NOMO-1 (cell line): ENCODE measurements at regions not wholly inside any gene's neighbourhood (a gene's known extent, or its start where the extent isn't known, plus 50 kb on each side); places are given as distances from the start of the nearest gene placed in this dataset.

Source experiments
- DNase-seq, 2 experiments: peaks; one replicate each; lab custom pipeline; 2025; ENCODE audit not compliant: unreplicated experiment in 2 of 2; lab: John Stamatoyannopoulos, UW

DNA sequence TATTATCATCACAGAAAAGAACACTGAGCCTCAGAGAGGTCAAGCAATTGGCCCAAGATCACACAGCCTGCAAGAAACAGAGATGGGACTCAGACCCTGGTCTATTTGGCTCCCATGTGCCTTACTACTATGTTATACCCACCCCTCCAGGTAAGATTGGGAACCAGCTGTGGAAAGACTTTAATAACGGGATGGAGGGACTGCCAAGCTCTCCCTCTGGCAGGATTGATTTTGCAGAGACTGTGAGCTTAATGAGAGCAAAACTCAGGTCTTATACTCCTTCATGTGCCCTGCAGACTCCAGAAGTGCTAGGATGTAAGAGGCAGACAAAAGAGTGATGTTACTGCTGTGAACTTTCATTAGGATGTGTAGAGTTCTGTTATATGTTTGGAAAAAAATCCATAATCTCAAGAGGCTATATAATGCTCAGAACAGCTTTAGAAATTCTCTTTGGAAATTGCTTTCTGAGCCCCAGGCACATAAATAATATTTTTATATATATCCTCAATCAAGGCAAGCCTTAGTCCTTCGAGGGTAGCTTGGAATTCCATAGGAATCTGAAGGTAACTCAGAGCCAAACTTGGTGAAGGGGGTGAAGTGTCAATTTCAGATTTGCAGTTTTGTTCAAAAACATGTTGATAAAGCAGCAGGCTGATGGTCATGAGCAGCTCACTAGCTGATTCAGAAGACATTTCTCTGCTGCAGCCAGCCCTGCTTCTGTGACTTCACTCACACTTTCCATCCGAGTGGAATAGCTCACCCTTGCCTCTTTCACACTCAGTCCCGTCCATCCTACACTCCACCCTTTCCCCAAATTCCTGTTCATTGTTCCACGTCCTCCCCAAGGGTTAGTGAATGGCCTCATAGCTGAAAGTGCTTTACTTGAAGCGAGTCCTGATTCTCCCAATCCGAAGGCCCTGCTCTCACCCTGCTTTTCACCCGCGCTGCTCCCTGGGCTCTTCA lies 188.8 kb downstream of the SNX19 start:
- DNase-seq = no peak

DNA sequence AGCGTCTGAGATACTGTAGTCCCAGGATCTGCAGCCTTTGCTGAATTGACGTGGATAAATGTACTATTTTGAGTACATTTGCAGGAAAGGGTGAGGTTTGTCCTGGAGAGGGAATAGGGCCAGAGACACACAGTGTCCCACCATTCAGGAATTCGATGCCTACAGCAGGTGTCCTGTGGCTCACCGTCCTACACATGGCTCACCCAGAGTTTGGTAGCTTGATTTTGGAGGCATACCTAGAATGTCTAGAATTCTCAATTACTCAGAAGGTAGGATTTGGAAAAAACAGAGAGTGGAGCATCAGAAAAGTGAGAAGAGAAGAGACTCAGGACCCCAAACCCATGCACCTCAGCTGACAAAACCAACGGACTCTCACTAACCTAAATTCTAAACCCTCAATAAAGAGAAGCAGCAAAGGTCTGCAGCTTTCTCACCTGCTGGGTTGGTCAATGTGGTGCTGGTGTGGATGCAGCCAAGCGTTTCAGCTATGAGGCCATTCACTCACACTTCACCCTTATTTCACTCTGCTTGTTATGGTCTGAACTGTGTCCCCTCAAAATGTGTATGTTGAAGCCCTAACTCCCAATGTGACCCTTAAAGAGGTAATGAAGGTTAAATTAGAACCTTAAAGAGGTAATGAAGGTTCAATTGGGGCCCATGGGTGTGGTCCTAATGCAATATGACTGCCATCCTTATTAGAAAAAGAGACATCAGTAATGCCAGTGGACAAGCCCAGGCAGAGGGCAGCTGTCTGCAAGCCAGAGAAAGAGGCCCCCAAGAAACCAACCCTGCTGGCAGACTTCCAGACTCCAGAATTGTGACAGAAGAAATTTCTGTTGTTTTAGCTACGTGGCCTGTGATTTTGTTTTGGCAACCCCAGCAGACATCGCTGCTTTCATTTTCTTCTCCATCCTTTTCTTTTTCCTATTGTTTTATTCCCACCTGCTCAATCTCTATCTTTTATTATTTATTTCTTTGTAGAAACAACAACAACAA lies 187.8 kb downstream of the SNX19 start:
- DNase-seq = no peak

DNA sequence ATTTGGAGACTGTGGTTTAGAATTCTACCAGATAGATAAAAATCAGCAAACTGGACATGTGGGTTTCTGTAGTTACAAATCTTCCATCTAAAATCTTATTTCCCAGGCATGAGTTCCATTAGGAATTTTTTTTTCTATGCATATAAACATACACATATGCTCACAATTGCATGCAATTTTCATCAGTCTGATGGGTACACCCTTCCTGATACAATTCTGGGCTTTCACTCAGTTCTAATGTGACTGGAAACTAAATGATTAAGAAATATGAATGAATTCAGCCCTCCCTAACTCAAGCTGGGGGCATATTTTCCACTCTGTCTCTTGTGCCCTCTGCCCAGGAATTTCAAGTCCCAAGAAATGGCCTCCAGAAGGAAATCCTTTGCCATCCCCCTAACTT lies 187.1 kb downstream of the SNX19 start:
- DNase-seq = no peak

DNA sequence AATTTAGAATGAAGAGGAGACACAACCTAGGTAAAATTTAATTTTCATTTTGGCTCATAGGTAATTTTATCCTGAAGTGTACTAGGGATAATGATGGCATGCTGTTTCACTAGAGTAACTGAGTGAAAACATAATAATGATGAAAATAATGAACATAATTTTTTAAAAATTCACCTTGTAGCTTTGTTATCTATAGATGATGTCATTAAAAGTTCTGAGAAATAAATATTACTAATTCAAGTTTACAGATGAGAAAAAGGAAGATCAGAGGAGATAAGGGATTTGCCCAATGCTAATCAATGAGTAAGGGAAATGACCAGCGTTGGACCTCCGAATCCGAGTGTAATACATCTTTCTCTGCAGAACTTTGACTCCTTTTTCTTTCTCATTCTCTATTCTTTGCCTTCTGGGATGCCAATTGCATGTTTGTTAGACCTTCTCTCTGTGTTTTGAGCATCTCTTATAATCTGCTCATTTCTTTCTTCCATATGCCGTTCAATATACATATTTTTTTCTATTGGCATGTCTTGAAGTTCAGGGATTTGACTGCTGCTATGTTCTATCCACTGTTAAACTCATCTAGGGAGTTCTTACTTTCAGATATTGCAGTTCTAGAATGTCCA lies 186.5 kb downstream of the SNX19 start:
- DNase-seq = no peak

DNA sequence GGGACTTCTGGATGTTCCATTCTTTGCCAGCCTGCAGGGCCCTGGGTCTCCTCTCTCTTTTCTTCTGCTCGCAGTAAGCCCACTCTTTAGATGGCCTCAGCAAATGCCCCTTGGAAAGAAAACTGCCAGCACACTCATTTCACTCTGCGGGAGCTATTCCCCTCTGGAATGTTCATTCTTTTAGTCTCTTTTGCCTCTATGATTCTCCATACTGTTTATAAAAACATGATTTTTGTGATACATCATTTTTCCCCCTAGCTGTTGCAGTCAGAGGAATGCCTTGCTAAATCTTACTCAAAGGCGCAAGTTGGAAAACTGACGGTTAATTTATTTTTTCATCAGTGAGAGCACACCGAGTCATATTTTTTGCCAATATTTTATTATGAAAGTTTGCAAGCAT lies 184.9 kb downstream of the SNX19 start:
- DNase-seq = no peak

DNA sequence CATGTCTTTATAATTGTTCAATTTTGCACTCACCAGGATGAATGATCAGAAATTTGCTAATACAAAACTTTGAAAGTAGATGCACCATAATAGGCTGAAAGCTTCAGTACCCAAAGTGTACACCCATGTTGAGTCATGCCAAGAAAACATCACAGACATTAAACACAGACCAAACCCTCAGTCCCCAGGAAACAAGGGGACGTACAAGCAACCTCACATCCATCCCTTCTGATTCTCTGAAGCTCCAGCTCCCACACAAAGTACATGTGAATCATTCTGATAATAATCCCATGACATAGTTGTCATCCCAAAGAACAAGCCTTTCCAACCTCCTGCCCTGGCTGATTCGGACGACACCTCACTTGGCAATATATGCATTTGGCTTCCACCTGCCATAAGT lies 183.8 kb downstream of the SNX19 start:
- DNase-seq = no peak

DNA sequence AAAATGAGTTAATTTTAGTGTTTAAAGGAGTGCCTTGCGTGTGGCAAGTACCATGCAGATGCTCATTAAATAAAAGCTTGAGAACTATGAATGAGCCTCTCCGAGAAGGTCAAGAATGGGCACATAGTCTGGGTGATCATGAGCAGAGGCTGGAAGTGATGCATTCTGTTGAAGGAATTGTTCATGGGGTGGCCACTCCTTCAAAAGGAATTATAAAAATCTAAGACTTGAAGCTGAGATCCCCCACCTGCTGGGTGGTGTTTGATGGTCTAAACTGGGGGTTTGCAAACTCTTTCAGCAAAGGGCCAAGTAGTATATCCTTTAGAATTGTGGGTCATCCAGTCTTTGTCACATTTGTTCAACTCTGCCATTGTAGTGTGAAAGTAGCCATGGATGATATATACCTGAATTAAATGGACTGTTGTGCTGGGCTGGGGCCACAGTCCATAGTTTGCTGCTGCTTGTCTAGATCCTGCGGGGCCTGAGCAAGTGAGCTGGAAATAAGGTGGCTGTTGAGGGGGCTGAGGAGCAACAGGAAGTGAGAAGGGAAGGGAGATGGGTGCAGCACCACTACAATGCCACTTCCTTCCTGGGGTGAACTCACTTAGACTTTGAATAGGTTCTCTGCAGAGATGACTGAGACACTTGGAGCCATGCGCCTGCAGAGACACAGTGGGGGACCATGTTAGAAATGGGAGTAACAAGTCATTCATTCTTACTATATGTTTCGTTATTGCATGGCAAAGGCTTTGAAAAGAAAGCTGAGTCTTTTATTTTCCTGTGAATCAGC lies 179.0 kb downstream of the SNX19 start:
- no peak for DNase-seq

DNA sequence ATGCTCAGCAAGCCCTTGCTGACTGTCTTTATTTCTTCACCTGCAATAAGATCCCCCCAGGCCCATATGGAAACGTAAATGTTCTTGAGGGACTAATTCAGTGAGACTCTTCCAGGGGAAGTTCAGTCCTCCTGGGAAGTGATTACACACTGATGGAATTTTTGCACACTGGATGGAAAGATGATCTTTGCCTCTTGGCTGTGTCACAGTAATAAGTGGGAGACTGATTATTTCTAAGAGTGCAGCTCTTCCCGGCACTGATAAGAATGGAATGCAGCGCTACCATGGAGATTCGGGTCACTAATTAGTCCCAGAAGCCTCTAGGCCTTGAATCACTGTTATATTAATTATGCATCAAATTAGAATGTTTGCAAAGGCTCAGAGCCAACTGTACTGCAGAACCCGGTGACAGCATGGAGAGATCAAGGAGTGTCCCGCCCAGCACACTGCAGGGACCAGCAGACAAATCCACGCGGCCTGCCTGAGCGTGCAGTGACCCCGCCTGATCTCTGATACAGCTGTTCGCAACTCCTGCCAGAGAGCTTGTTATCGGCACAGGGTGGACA lies 178.3 kb downstream of the SNX19 start:
- DNase-seq = no peak

DNA sequence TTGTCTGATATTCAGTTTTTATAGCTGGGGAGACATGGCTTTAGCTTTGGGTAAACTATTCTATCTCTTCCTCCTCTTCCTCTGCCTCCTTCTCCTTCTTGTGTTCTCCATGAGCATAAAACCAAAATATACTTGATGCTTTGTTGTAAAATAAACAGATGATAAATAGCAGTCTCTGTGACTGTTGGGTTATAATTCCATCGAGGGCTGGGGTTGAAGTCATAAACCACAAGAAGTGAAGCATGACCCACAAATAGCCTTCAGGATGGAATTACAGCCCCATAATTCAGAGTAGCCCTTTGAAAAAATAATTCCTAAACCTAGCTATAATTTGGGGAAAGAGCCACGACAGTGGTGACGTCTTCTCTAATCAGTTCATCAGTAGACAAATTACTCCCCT lies 177.7 kb downstream of the SNX19 start:
- no peak for DNase-seq

DNA sequence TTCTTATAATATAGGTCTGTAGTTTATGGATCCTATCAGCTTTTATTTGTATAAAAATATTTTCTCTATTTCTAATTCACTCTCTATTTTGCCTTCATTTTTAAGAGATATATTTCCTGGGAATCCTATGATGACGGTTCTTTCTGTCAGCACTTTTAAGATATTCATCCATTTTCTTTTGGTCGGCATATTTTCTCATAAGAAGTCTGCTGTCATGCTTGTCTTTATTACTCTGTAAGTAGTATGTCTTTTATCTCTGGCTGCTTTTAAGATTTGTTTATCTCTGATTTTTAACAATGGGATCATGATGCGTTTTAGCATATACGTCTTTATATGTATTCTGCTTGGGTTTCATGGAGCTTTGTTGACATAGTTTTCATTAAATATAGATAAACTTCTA lies 175.5 kb downstream of the SNX19 start:
- DNase-seq = no peak

DNA sequence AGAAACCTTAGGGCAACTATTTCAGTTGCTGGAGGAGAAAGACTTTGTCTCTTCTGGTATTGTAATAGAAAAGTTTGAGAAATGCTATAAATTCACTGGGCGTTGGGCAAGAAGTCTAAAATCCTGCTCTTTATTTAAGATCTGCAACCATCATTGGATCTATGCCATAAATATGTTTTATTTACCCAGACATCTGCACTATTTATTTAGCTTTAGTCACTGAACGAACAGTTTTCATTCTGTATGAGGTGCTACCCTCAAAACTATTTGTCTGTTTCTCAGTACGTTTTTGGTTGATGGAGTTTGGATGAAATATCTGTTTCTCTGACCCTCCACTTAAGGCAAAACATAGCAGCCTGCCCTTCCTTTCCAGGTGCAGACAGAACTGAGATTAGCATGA lies 171.5 kb downstream of the SNX19 start:
- no peak for DNase-seq

DNA sequence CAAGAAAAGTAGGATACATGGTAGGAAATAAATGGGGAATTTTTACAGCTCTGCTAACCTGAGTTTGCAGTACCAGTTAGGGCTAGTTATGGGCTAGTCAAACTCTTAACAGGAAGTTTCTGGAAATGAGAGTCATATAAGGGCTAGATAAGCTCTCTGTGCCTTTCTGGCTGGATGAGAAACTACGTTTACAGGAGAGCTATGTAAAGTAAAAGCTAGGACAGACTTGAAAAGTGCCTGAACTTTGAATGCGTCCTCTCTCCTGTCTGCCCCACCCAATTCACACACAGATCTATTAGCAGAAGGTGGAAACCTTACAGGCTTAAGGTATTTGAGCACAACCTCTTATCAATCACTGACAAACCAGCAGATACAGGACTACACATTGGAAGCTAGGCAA lies 167.1 kb downstream of the SNX19 start:
- DNase-seq = no peak

DNA sequence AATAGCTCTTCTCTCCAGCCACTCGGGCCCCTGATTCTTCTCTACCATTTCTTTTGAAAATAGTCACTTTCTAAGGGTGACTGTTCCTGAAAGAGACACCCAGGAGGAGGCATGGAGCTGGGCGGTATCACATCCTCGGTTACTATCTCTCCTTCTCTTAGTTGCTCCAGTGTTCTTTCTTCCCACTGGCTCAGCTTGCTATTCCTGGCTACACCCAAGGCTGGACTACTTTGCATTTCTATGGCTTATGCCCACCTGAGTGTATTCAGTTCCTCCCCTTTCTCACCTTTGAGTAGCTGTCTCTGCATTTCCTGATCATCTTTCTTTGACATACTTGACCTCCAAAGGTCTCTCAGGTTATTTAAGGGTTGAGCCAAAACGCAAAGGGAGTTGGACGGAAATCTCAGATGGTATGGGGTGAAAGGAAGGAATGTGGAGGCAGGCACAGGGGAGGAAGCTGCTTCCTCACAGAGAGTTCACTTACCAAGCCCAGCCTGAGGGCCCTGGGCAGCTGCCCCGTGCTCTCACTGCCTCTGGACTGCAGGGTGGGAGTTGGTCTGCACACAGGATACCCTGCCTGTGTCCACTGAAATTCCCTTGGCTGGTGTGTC lies 155.7 kb downstream of the SNX19 start:
- no peak for DNase-seq

DNA sequence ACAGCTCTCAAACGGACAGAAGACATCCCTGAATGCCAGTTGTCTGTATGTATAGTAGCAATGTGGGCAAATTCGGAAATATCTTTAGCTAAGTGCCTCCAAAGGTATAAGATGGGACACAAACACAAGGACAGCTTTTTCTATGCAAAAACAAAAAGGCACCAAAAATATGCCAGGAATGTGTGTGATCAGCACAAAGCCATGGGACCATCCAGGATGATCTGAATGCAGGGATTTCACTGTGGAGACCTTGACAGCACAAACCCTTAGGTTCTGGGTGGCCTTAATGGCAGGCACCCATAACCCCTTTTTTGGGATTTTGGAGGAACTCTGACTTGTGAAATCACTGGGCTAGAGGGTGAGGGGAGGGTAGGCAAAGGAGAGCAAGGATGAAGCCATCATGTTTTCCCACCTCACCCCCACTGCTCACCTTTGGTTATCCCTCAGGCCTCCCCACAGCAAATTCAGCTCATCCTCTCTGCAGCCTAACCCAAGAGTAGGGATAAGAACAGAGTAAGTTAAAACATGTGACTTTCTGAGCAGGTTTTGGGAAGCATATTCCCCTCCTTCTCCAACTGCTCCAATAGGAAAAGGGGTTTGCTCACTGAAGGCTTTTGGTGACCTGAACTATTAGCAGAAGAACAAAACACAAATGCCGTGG lies 154.6 kb downstream of the SNX19 start:
- no peak for DNase-seq

DNA sequence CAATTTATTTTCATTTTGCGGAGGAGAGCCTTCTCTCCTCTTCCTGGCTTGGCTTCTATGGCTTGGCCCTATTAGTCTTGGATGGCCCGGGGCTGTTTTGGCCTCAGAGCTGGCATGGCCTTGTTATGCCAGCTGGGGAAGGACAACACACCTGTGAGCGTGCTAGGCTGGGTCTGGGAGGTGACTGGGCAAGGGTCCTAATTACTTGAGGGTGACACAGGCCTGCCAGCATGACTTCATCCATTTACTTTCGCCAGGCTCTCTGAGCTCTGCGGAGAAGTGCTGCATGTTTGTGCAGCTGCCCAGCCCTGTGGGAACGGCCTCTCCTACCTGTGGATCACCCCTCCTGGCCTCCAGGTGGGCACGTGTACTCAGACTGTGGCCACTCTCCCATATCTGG lies 153.6 kb downstream of the SNX19 start:
- DNase-seq = no peak

DNA sequence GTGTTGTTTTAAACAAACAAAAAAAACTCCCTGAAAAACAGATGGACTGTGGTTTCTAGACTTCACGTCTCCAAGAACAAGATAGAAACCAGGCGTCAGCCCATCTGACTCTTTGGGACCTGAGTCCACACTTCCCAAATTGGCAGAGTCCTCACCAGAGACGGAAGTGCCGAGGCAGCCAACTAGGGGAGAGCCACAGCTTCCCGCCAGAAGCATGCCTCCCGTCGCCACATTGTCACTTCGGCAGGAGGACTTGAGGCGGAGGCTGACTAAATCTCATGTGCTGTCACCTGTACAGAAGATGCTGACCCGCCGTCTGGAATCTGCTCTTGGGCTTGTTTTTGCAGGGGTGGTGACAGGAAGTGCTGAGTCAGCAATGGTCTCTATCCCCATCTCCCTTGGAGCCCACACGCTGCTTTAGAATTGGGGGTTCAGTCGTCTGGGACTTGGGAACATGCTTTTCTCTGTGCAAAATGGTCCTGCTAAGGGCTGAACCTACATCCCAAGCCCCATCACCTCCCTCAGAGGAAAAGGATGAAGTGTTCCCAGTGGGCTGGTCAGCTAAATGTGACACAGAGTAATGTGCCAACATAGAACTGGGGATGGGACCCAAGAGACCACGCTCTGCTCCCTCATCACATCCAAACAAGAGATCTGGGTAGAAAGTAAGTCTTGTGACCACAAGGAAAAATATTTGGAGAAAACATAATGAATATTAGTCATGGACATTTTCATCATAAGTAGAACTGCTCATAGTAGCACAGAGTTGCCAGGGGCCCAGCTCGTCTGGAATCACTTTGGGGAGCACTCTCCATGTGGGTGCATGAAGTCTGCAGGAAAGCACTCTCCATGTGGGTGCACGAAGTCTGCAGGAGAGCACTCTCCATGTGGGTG lies 152.9 kb downstream of the SNX19 start:
- DNase-seq = no peak

DNA sequence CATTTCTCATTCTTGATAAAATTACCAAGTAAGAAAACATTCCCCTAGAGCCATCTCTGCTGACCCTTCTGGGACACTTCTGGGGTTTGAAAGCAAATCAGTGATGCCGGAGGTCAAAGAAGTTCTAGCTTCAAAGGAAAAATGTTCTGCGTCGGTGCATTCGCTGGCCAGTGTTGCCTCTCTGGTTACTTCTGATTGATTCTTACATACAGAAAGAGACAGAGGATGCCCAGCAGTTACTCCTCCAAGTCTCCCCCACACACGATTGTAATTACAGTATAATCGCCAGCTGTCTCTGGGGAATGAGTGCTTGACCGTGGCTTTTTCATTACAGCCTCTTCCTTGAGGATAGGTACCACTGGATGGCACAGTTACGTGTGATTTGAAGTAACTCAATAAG lies 150.9 kb downstream of the SNX19 start:
- DNase-seq = no peak
